ENCODE measurements at regions not wholly inside any gene's neighbourhood (a gene's known extent, or its start where the extent isn't known, plus 50 kb on each side); places are given as distances from the start of the nearest gene placed in this dataset.

DNA sequence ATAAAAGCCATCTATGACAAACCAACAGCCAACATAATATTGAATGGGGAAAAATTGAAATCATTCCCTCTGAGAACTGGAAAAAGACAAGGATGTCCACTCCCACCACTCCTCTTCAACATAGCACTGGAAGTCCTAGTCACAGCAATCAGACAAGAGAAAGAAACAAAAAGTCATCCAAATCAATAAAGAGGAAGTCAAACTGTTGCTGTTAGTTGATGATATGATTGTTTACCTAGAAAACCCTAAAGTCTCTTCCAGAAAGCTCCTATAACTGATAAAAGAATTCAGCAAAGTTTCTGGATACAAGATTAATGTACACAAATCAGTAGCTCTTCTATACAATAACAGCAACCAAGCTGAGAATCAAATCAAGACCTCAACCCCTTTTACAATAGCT, 285.1 kb upstream of the PHF14 start:
- no peak for TF ChIP-seq EZH2 (IDR thresholded peaks at IDR 0.05; ENCODE audit: borderline replicate concordance, low read length)
- TF ChIP-seq, protein P1, sequence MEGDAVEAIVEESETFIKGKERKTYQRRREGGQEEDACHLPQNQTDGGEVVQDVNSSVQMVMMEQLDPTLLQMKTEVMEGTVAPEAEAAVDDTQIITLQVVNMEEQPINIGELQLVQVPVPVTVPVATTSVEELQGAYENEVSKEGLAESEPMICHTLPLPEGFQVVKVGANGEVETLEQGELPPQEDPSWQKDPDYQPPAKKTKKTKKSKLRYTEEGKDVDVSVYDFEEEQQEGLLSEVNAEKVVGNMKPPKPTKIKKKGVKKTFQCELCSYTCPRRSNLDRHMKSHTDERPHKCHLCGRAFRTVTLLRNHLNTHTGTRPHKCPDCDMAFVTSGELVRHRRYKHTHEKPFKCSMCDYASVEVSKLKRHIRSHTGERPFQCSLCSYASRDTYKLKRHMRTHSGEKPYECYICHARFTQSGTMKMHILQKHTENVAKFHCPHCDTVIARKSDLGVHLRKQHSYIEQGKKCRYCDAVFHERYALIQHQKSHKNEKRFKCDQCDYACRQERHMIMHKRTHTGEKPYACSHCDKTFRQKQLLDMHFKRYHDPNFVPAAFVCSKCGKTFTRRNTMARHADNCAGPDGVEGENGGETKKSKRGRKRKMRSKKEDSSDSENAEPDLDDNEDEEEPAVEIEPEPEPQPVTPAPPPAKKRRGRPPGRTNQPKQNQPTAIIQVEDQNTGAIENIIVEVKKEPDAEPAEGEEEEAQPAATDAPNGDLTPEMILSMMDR (IDR thresholded peaks at IDR 0.05; ENCODE audit: low read length), result no peak

Measured in OCI-LY1 (cell line).